ENCODE measurements at regions not wholly inside any gene's neighbourhood (a gene's known extent, or its start where the extent isn't known, plus 50 kb on each side); places are given as distances from the start of the nearest gene placed in this dataset.

- Histone ChIP-seq H3K9me3 (no peaks in the 10 kb centered on the region), H3F3A (replicated peaks; ENCODE audit: insufficient read depth) (no peaks in the 10 kb centered on the region), H3K27me3 (ENCODE audit: insufficient read depth) (no peaks in the 10 kb centered on the region), H3K27ac (ENCODE audit: low read depth in 2 of 2, low read length in 1 of 2) (no peak overlapping the region), H2AFZ (ENCODE audit: low read depth) (no peak overlapping the region), H3K36me3 (replicated peaks in 1 of 2; ENCODE audit: control insufficient read depth in 1 of 2, insufficient read depth in 2 of 2, low read length in 1 of 2) (no peaks in the 10 kb centered on the region), H3K79me2 (ENCODE audit: insufficient read depth) (no peaks in the 10 kb centered on the region), H3K9ac (no peak overlapping the region), H3K4me2 (no peak overlapping the region), H3K9me2 (no peaks in the 10 kb centered on the region), H3K4me3 (ENCODE audit: low read depth in 2 of 2, low read length in 1 of 2) (no peak overlapping the region), H3K4me1 (ENCODE audit: control insufficient read depth in 1 of 2, insufficient read depth in 2 of 2, low read depth in 1 of 2, low read length in 1 of 2) (no peaks in the 10 kb centered on the region), H4K20me1 (ENCODE audit: insufficient read depth) (no peaks in the 10 kb centered on the region)
- 25% methylated on average over 2 of the region's 2 CpGs for WGBS (ENCODE audit: low lambda C conversion rate)
- ChIA-PET POLR2A (no interaction called here), CTCF (no interaction called here)
- TF ChIP-seq MEF2A (IDR thresholded peaks at IDR 0.05; ENCODE audit: borderline replicate concordance, low read depth): no peak
- no peak for TF ChIP-seq PBX3 (IDR thresholded peaks at IDR 0.05)
- DNase-seq: no peak
Measured at GRCh38 chr2:103847276-103847675, 1006.6 kb upstream of the POU3F3 start.

- Histone ChIP-seq H2AFZ (ENCODE audit: low read depth) (no peak overlapping the region), H3K4me1 (ENCODE audit: control insufficient read depth in 1 of 2, insufficient read depth in 2 of 2, low read depth in 1 of 2, low read length in 1 of 2) (no peaks in the 10 kb centered on the region), H3K9ac (no peak overlapping the region), H3K9me3 (no peaks in the 10 kb centered on the region), H3K27me3 (ENCODE audit: insufficient read depth) (no peaks in the 10 kb centered on the region), H3K4me3 (ENCODE audit: low read depth in 2 of 2, low read length in 1 of 2) (no peak overlapping the region), H3K27ac (ENCODE audit: low read depth in 2 of 2, low read length in 1 of 2) (no peak overlapping the region), H3F3A (replicated peaks; ENCODE audit: insufficient read depth) (no peaks in the 10 kb centered on the region), H3K36me3 (replicated peaks in 1 of 2; ENCODE audit: control insufficient read depth in 1 of 2, insufficient read depth in 2 of 2, low read length in 1 of 2) (no peaks in the 10 kb centered on the region), H3K79me2 (ENCODE audit: insufficient read depth) (no peaks in the 10 kb centered on the region), H3K4me2 (no peak overlapping the region), H4K20me1 (ENCODE audit: insufficient read depth) (no peaks in the 10 kb centered on the region), H3K9me2 (no peaks in the 10 kb centered on the region)
- WGBS (ENCODE audit: low lambda C conversion rate): 0% methylated on average over 2 of the region's 2 CpGs
- DNase-seq: no peak
- TF ChIP-seq RAD21 (IDR thresholded peaks at IDR 0.05; ENCODE audit: low read length) (no peak), CTCF (IDR thresholded peaks at IDR 0.05) (no peak), NRF1 (IDR thresholded peaks at IDR 0.05; ENCODE audit: low read depth, low read length) (no peak), SIN3A (IDR thresholded peaks at IDR 0.05; ENCODE audit: borderline replicate concordance, low read depth, low read length) (no peak), NFIC (IDR thresholded peaks at IDR 0.05; ENCODE audit: borderline replicate concordance) (no peak), TEAD4 (IDR thresholded peaks at IDR 0.05; ENCODE audit: borderline replicate concordance, insufficient read depth) (no peak), PBX3 (IDR thresholded peaks at IDR 0.05) (no peak), TAF1 (IDR thresholded peaks at IDR 0.05; ENCODE audit: borderline replicate concordance, low read depth, low read length) (no peak), REST (IDR thresholded peaks at IDR 0.05; ENCODE audit: low read depth, low read length) (no peak), FOXJ3 (CRISPR knock-in tag; IDR thresholded peaks at IDR 0.05) (no peak), ZBTB33 (IDR thresholded peaks at IDR 0.05; ENCODE audit: borderline replicate concordance, low read depth) (no peak)
- POLR2A ChIA-PET: no interaction called here
- CTCF ChIA-PET: no interaction called here
Measured at GRCh38 chr2:103859238-103859637, 994.7 kb upstream of the POU3F3 start.
